HL-60 (cell line): ENCODE measurements at regions not wholly inside any gene's neighbourhood (a gene's known extent, or its start where the extent isn't known, plus 50 kb on each side); places are given as distances from the start of the nearest gene placed in this dataset.

ENCODE experiments used
- CTCF ChIP-seq: IDR thresholded peaks from one replicate; pipeline ENCODE4 v1.5.1; 2011; ENCODE audit warnings: low read length, control low read depth, inconsistent platforms; ENCODE audit not compliant: insufficient read depth
- GABPA ChIP-seq: IDR thresholded peaks from 2 replicates; pipeline ENCODE4 v1.6.1; 2012; ENCODE audit warnings: low read depth
- REST ChIP-seq: IDR thresholded peaks from 2 replicates; pipeline ENCODE4 v1.6.1; 2012; ENCODE audit warnings: low read depth; ENCODE audit not compliant: insufficient replicate concordance

- TF ChIP-seq GABPA (no peak), CTCF (no peak), REST (no peak)
These were observed 147.4 kb upstream of the TBX20 start for GRCh38 chr7:35401217-35401879.
